RCC 7860 (cell line): ENCODE measurements at regions not wholly inside any gene's neighbourhood (a gene's known extent, or its start where the extent isn't known, plus 50 kb on each side); places are given as distances from the start of the nearest gene placed in this dataset.
"Not testable (repeated sequence)": the region's sequence is repeated elsewhere in the genome, so short reads cannot be mapped to it uniquely, and the experiment has no call there.

Experiments
- DNase-seq: peaks from one replicate; pipeline ENCODE4 v3.0.0-alpha.2; 2015; ENCODE audit warnings: low spot score
- FAIRE-seq: peaks from 2 replicates; lab custom pipeline; 2012; peaks lifted over from hg19 to GRCh38; lab: Jason Lieb, UNC

- FAIRE-seq (no peak), DNase-seq (no peak)
These were observed 426.7 kb downstream of the TRIB2 start for GRCh38 chr2:13143451-13143850.

- no peak for FAIRE-seq
These were observed 440.2 kb downstream of the TRIB2 start for GRCh38 chr2:13156916-13157315.

DNA sequence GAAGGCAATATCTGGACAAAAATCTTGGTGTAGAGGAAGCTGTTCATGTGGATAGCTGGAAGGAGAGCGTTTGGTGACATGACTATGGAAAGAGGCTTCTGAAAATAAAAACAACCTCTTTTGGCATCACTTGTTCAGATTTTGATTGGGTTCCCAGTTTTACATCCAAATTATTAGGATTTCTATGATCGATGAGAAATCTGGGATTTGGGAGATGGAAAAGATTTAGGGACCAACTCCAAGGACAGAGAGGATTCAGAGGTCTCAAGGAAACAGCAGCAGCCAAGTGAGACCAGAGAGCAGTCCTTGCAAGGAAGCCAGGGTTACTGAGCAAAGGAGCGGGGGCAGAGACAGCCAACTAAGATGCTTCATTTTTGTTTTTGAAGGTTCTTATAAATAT is 441.7 kb downstream of the TRIB2 start:
- DNase-seq = no peak
- FAIRE-seq = no peak

More at GRCh38 chr2:13156916-13157315, 440.2 kb downstream of the TRIB2 start:
- no peak for DNase-seq

- FAIRE-seq (no peak), DNase-seq (no peak)
These were observed 464.0 kb downstream of the TRIB2 start for GRCh38 chr2:13180729-13181128.

GRCh38 chr2:13193075-13193474 is 476.3 kb downstream of the TRIB2 start:
- DNase-seq (no peak), FAIRE-seq (no peak)

DNA sequence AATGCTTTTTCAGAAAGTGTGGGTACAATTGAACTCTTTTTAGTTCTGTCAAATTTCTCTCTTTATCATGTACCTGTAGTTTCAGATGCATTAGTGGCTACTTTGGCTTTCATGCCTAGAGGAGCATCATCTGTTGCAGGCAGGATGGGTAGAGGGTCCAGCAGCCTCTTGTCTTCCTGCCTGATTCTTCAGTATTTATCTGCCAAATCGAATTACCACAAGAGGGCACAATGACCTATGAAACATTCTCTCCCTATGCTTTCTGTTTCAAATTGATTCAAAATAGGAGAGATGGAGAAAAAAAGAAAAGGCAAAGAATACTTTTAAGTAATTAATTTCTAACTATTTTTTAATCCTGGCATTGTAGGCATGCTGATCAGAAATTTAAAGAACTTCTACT is 477.2 kb downstream of the TRIB2 start:
- FAIRE-seq (no peak), DNase-seq (no peak)

DNA sequence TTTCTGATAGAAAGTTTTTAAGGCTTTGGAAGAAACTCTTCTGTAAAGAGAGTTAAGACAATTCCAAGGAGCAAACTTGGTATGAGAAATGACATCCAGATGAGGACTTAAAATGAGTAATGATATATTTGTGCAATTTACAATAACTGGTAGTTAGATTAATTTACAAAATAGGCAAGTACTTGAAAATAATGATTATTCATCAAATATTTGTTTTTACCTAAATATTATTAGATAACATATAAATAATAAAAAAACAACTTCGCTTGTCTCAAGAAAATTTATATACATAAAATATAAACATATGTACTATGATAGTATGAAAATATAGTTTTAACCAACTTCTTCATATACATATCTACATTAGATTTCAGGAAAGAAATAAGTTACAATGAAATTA is 478.5 kb downstream of the TRIB2 start:
- FAIRE-seq (peak; percentile 35), DNase-seq (no peak)

DNA sequence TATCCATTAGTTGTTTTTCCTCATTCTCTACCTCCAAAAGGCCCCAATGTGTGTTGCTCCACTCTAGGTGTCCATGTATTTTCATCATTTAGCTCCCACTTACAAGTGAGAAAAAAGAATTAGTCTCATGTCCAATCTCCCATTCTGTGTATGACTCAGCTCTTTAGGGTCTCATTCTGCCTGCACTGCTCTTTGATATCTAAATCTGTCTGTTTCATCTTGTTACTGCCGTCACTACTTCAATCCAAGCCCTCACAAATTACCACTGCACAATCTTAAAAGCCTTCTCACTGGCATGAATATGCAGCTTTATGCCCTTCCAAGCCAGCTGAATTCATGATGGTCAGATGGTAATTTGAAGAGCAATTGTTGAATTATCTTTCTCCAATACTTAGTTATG is 480.5 kb downstream of the TRIB2 start:
- DNase-seq = no peak
- no peak for FAIRE-seq

- DNase-seq = no peak
- no peak for FAIRE-seq
These were observed 485.2 kb downstream of the TRIB2 start for GRCh38 chr2:13201924-13202323.

DNA sequence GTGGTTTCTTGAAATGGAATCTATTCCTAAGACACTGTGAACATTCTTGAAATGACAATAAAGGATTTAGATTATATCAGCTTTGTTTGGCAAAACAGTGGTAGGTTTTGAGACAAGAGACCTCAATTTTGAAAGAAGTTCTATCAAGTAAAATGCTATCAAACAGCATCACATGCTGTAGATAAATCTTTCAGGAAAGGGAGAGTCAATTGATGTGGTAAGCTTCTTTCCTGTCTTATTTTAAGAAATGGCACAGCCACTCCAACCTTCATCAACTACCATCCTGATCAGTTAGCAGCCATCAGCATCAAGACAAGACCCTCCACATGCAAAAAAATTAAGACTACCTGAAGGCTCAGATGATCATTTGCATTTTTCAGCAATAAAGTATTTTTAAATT is 495.4 kb downstream of the TRIB2 start:
- FAIRE-seq (no peak), DNase-seq (no peak)

- FAIRE-seq (no peak), DNase-seq (no peak)
These were observed 501.5 kb downstream of the TRIB2 start for GRCh38 chr2:13218205-13218604.

DNA sequence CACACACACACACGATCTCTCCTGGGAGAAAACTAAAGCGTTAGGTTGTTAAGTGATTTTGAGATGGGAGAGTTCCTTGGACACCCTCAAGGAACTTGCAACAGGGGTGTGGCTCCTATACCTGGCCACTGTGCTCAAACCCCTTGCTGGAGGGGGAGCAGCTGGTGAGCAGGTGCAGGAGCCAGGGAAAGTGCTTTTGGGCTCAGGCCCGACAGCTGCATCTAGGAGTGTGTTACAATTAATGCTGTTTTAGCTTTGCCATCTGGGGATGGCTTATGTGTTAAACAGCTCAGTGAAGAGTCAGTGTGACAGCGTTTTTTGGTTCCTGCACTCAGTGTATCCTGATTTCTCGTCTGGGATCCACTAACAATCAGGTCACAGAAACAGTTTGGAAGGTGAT is 510.8 kb downstream of the TRIB2 start:
- FAIRE-seq = no peak
- no peak for DNase-seq

DNA sequence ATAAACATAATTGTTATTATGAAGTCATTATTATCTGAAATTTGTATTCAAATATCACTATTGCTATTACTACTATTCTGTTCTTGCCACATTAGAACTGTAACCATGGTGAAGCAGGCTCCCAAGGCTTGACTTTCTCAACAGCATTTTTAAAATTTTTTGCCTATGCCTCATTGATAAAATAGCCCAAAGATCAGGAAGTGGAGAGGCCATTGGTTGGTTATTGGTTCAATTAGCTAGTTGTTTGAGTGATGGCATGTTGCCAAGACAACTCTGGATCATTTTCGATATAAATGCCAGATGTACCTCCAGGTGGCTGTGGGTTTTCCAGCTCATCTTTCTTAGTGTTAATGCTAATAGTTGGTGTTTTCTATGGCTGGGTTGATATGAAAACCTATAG is 513.5 kb downstream of the TRIB2 start:
- DNase-seq (no peak), FAIRE-seq (no peak)

DNA sequence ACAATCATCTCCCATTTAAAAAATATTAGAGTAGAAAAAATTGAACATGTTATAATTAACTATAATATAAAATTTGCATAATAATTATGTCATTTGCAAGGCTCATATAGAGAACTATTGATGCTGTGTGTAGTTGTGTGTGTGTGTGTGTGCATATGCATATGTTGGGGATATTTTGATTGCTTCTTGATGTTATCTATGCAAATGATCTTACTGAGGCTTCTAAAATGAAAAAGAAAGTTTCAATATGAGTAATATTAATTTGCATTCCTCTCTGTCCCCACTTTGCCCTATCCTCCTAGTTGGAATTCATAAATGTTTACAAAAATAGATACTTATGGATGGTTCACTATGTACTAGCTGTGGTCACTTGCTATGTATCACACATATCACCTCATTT is 523.3 kb downstream of the TRIB2 start:
- DNase-seq (no peak), FAIRE-seq (no peak)

- DNase-seq = no peak
These were observed 524.2 kb downstream of the TRIB2 start for GRCh38 chr2:13240789-13241487.

DNA sequence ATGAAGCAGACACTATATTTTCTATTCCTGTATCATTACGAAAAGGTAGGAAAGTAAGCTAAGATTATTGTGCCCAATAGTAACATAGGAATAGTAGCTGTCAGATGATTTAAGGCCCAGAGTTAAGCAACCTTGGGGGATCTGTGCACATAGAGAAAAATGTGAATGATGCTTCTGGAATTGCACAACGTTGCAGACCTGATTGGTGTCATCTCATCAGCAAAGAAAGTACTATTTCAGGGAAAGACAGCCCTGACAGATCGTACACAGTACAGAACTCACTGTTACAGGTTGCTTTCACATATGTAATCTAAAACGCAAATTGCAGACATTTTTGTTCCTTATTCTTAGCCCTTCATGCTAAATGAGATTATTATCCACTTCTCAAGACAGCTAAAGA is 535.9 kb downstream of the TRIB2 start:
- no peak for DNase-seq
- no peak for FAIRE-seq

More at GRCh38 chr2:13240789-13241487, 524.2 kb downstream of the TRIB2 start:
- FAIRE-seq = no peak

DNA sequence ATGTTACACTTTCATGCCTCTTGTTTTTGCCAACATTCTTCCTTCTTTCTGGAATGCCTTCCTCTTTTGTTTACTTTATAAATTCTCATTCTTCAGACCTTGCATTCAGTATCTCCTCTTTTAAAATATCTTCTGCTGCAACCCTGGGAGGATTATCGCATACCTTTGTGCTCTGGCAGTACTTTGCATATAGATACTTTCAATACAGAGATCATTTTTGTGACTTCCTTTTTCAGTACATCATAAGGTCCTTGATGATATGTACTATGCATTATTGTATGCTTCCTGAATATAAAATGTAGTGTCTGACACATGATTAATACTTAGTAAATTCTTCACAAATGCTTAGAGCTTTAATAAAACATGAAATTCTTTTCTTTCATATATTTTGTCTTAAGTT is 538.7 kb downstream of the TRIB2 start:
- FAIRE-seq = no peak
- DNase-seq = no peak

DNA sequence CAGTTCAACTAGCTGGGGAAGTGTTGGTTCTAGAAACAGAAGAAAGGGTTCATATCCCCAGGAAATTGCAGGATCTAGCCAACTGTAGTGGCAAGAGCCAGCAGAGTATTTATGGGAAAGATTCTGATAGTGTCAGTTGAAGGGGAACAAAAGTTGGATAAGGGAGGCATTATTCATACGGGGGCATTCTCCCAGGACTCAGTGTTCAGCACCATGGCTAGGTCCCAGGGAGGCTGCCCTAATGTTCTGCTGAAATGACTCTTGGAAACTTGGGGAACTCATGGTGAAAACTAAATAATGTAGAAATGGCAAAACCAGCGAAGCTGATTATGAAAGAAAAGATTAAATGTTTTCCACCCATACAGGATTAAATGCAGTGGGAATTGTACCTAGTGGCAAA is 543.7 kb downstream of the TRIB2 start:
- DNase-seq = no peak
- no peak for FAIRE-seq

- FAIRE-seq = no peak
- DNase-seq = no peak
These were observed 549.4 kb downstream of the TRIB2 start for GRCh38 chr2:13266166-13266565.

GRCh38 chr2:13284688-13285087 is 568.0 kb downstream of the TRIB2 start:
- DNase-seq (no peak), FAIRE-seq (no peak)

GRCh38 chr2:13289310-13289709 is 572.6 kb downstream of the TRIB2 start:
- FAIRE-seq (no peak), DNase-seq (no peak)

DNA sequence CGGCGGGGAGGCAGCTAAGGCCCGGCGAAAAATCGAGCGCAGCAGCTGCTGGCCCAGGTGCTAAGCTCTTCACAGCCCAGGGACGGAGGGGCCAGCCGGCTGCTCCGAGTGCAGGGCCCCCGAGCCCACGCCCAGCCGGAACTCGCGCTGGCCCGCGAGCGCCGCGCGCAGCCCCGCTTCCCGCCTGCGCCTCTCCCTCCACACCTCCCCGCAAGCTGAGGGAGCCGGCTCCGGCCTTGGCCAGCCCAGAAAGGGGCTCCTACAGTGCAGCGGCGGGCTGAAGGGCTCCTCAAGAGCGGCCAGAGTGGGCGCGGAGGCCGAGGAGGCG is 591.7 kb downstream of the TRIB2 start:
- not testable (repeated sequence) for FAIRE-seq, DNase-seq

- DNase-seq = no peak
- FAIRE-seq = no peak
These were observed 592.3 kb downstream of the TRIB2 start for GRCh38 chr2:13308989-13309388.
